Smooth muscle cell (in vitro differentiated cells): ENCODE measurements at regions not wholly inside any gene's neighbourhood (a gene's known extent, or its start where the extent isn't known, plus 50 kb on each side); places are given as distances from the start of the nearest gene placed in this dataset.

Experiments used
- DNase-seq: peaks from one replicate; lab custom pipeline; 2025; ENCODE audit not compliant: unreplicated experiment; lab: John Stamatoyannopoulos, UW
- H2AFZ ChIP-seq: fragments of 200-600 bp; sonication (generic); 2 replicates; pipeline ENCODE4 v1.6.0; 2016; ENCODE audit warnings: antibody characterized with exemption, low read depth, mild to moderate bottlenecking
- H3F3A ChIP-seq: fragments of 200-600 bp; sonication (generic); 2 replicates; pipeline ENCODE4 v1.6.0; 2017; ENCODE audit warnings: antibody characterized with exemption, low read depth
- H3K27ac ChIP-seq: fragments of 200-600 bp; sonication (generic); 2 replicates; pipeline ENCODE4 v1.5.1; 2016; ENCODE audit warnings: low read depth, mild to moderate bottlenecking
- H3K27me3 ChIP-seq: fragments of 200-600 bp; sonication (generic); 2 replicates; pipeline ENCODE4 v1.6.1; 2016; ENCODE audit warnings: low read depth, mild to moderate bottlenecking
- H3K36me3 ChIP-seq: fragments of 200-600 bp; sonication (generic); 2 replicates; pipeline ENCODE4 v1.5.1; 2016; ENCODE audit warnings: low read depth
- H3K4me1 ChIP-seq: fragments of 200-600 bp; sonication (generic); 2 replicates; pipeline ENCODE4 v1.5.1; 2016; ENCODE audit warnings: low read depth
- H3K4me2 ChIP-seq: fragments of 200-600 bp; sonication (generic); 2 replicates; pipeline ENCODE4 v1.6.0; 2016; ENCODE audit warnings: mild to moderate bottlenecking
- H3K4me3 ChIP-seq: fragments of 200-600 bp; sonication (generic); 2 replicates; pipeline ENCODE4 v1.5.1; 2016; ENCODE audit warnings: mild to moderate bottlenecking
- H3K79me2 ChIP-seq: fragments of 200-600 bp; sonication (generic); 2 replicates; pipeline ENCODE4 v1.6.0; 2016; ENCODE audit warnings: low read depth, mild to moderate bottlenecking
- H3K9ac ChIP-seq: fragments of 200-600 bp; sonication (generic); 2 replicates; pipeline ENCODE4 v1.6.0; 2016; ENCODE audit warnings: low read depth
- H3K9me3 ChIP-seq: fragments of 200-600 bp; sonication (generic); replicated peaks from 2 replicates; pipeline ENCODE4 v1.5.1; 2016; ENCODE audit warnings: low read depth
- H4K20me1 ChIP-seq: fragments of 200-600 bp; sonication (generic); 2 replicates; pipeline ENCODE4 v1.6.0; 2016; ENCODE audit warnings: low read depth
- CTCF ChIP-seq: fragments of 200-600 bp; sonication (generic); IDR thresholded peaks from 2 replicates; pipeline ENCODE4 v1.5.1; 2017; ENCODE audit warnings: borderline replicate concordance, mild to moderate bottlenecking, antibody characterized with exemption; ENCODE audit not compliant: insufficient read depth, poor library complexity, severe bottlenecking
- WGBS: methylation state at CpG from one replicate; pipeline ENCODE4 v1.1.7; 2016; ENCODE audit warnings: low lambda C conversion rate; 5-methylcytosine and 5-hydroxymethylcytosine counted together

GRCh38 chr4:28555866-28556265 lies 1695.2 kb downstream of the STIM2 start:
- Histone ChIP-seq H2AFZ (peak overlapping the region; percentile 42), H3K4me2 (no peak overlapping the region), H4K20me1 (no peaks in the 10 kb centered on the region), H3K27me3 (no peaks in the 10 kb centered on the region), H3K4me3 (no peak overlapping the region), H3K9me3 (no peaks in the 10 kb centered on the region), H3K9ac (no peak overlapping the region), H3K79me2 (no peaks in the 10 kb centered on the region), H3K27ac (peak overlapping the region; percentile 54), H3K36me3 (no peaks in the 10 kb centered on the region), H3F3A (no peaks in the 10 kb centered on the region), H3K4me1 (no peaks in the 10 kb centered on the region)
- 14% methylated on average over 2 of the region's 2 CpGs for WGBS
- DNase-seq = no peak
- TF ChIP-seq CTCF = no peak

GRCh38 chr4:28557755-28558154 lies 1697.1 kb downstream of the STIM2 start:
- Histone ChIP-seq H3K79me2 (no peaks in the 10 kb centered on the region), H3K4me1 (no peaks in the 10 kb centered on the region), H3K9me3 (no peaks in the 10 kb centered on the region), H3K36me3 (no peaks in the 10 kb centered on the region), H3K9ac (no peak overlapping the region), H3K27me3 (no peaks in the 10 kb centered on the region), H3K4me2 (no peak overlapping the region), H3F3A (no peaks in the 10 kb centered on the region), H3K4me3 (no peak overlapping the region), H2AFZ (no peak overlapping the region), H3K27ac (peak overlapping the region; percentile 51), H4K20me1 (no peaks in the 10 kb centered on the region)
- TF ChIP-seq CTCF = no peak
- no peak for DNase-seq
- 77% methylated on average over 2 of the region's 2 CpGs for WGBS

- H3K36me3 ChIP-seq = no peaks in the 10 kb centered on the region
- no peaks in the 10 kb centered on the region for H4K20me1 ChIP-seq
- TF ChIP-seq CTCF = no peak
- H3K9me3 ChIP-seq = no peaks in the 10 kb centered on the region
- peak overlapping the region; percentile 51 for H3K27ac ChIP-seq
- H2AFZ ChIP-seq = no peak overlapping the region
- no peaks in the 10 kb centered on the region for H3F3A ChIP-seq
- peak overlapping the region; percentile 49 for H3K4me2 ChIP-seq
- no peak for DNase-seq
- H3K4me1 ChIP-seq = no peaks in the 10 kb centered on the region
- WGBS = 20% methylated on average over 2 of the region's 2 CpGs
- no peaks in the 10 kb centered on the region for H3K79me2 ChIP-seq
- peak overlapping the region; percentile 29 for H3K9ac ChIP-seq
- H3K4me3 ChIP-seq = no peak overlapping the region
- no peaks in the 10 kb centered on the region for H3K27me3 ChIP-seq
These were observed 1698.3 kb downstream of the STIM2 start for GRCh38 chr4:28558895-28559294.

GRCh38 chr4:28562913-28563312 lies 1702.3 kb downstream of the STIM2 start:
- no peak for TF ChIP-seq CTCF
- no peaks in the 10 kb centered on the region for H3F3A ChIP-seq
- H3K9ac ChIP-seq = no peak overlapping the region
- no peak overlapping the region for H3K4me2 ChIP-seq
- no peak for DNase-seq
- no peak overlapping the region for H3K4me3 ChIP-seq
- no peaks in the 10 kb centered on the region for H3K27me3 ChIP-seq
- WGBS = 51% methylated on average over 1 of the region's 4 CpGs
- no peaks in the 10 kb centered on the region for H3K9me3 ChIP-seq
- H3K4me1 ChIP-seq = no peaks in the 10 kb centered on the region
- H2AFZ ChIP-seq = no peak overlapping the region
- no peaks in the 10 kb centered on the region for H3K36me3 ChIP-seq
- no peaks in the 10 kb centered on the region for H3K79me2 ChIP-seq
- no peak overlapping the region for H3K27ac ChIP-seq
- H4K20me1 ChIP-seq = no peaks in the 10 kb centered on the region
